ENCODE measurements at regions not wholly inside any gene's neighbourhood (a gene's known extent, or its start where the extent isn't known, plus 50 kb on each side); places are given as distances from the start of the nearest gene placed in this dataset.
"Not testable (repeated sequence)": the region's sequence is repeated elsewhere in the genome, so short reads cannot be mapped to it uniquely, and the experiment has no call there.

DNA sequence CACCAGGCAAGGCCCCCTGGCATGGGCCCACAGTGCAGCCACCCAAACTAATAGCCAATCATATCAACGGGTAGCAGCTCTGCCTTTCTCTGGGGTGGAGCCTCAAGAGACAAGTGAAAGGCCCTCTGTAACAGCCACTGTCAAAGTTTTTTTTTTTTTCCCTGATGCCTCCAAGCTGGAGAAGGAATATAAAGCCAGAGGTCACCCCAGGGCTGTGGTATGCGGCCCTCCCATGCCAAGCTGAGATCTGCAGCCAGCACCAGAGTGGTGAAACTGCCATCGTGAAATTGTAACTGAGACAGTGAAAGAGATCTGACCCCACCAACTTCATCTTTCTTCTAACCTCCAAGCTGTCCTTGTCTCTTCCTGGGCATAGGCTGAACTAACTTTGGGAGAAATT, 407.0 kb downstream of the KLHL4 start:
- intact Hi-C loops (cut with DNase I): no loop called here
- no peaks in the 10 kb centered on the region for H3K9me3 ChIP-seq

DNA sequence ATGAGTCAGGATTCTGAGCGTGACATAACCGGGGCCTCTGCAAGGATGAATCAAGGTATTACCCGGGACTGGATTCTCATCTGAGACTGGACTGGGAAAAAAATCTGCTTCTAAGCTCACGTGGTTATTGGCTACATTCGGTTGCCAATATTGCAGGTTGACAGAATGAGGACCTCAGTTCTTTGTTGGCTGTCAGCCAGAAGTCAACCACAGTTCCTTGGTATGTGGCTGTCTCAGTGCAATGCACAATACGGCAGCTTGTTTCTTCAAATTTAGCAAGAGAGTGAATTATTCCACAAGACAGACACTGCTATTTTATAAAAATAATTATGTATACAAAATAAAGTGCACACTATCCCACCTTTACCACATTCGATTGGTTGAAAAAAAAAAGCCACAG, 424.2 kb downstream of the KLHL4 start:
- H3K27ac ChIP-seq: no peak overlapping the region
- H3K36me3 ChIP-seq (ENCODE audit: insufficient read depth in 1 of 2, low read depth in 1 of 2): no peaks in the 10 kb centered on the region
- intact Hi-C loops (cut with DNase I): no loop called here
- no peaks in the 10 kb centered on the region for H3K9me3 ChIP-seq
- DNase-seq (no peak), ATAC-seq (no peak)
- TF ChIP-seq, protein P1, sequence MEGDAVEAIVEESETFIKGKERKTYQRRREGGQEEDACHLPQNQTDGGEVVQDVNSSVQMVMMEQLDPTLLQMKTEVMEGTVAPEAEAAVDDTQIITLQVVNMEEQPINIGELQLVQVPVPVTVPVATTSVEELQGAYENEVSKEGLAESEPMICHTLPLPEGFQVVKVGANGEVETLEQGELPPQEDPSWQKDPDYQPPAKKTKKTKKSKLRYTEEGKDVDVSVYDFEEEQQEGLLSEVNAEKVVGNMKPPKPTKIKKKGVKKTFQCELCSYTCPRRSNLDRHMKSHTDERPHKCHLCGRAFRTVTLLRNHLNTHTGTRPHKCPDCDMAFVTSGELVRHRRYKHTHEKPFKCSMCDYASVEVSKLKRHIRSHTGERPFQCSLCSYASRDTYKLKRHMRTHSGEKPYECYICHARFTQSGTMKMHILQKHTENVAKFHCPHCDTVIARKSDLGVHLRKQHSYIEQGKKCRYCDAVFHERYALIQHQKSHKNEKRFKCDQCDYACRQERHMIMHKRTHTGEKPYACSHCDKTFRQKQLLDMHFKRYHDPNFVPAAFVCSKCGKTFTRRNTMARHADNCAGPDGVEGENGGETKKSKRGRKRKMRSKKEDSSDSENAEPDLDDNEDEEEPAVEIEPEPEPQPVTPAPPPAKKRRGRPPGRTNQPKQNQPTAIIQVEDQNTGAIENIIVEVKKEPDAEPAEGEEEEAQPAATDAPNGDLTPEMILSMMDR (IDR thresholded peaks at IDR 0.05): no peak
- no peak overlapping the region for H3K4me3 ChIP-seq
- 62 to 65% (median 64%) methylated on average over 7 of the region's 7 CpGs for WGBS, 3 donors
- H3K4me1 ChIP-seq: no peaks in the 10 kb centered on the region
- no peaks in the 10 kb centered on the region for H3K27me3 ChIP-seq (ENCODE audit: insufficient read depth in 3 of 3, low read length in 2 of 3)

More for the DNA sequence above, 407.0 kb downstream of the KLHL4 start:
- DNase-seq: peak in 1 of 2 donors; percentile 22
- Histone ChIP-seq H3K27ac (no peak overlapping the region), H3K27me3 (ENCODE audit: insufficient read depth in 3 of 3, low read length in 2 of 3) (peaks cover 0 to 6% (median 0%) of the 10 kb centered on the region in 3 donors), H3K4me3 (no peak overlapping the region), H3K4me1 (no peaks in the 10 kb centered on the region), H3K36me3 (ENCODE audit: insufficient read depth in 1 of 2, low read depth in 1 of 2) (no peaks in the 10 kb centered on the region)
- 16 to 39% (median 29%) methylated on average over 3 of the region's 3 CpGs for WGBS, 3 donors
- ATAC-seq: no peak
- TF ChIP-seq, protein P1 (IDR thresholded peaks at IDR 0.05): no peak

DNA sequence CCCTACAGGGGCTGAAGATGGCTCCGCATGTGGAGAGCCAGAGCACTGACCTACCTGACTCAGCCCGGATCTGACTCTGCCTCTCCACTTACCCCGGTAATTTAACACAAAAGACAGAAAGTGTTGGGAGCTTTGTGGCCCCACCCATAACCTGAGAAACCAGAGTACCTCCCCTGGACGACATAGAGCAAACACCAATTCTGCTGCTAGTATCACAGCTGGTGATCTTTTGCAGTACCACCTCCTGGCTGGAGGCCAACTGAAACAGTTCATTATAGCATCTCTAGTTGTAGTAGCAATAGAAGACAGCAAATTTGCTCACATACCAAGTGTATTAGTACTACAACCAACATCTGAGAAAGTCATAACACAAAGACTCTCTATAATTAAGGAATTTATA, 443.9 kb downstream of the KLHL4 start:
- Histone ChIP-seq H3K27ac (no peak overlapping the region), H3K9me3 (no peaks in the 10 kb centered on the region), H3K27me3 (ENCODE audit: insufficient read depth in 3 of 3, low read length in 2 of 3) (peaks cover 0 to 5% (median 0%) of the 10 kb centered on the region in 3 donors), H3K36me3 (ENCODE audit: insufficient read depth in 1 of 2, low read depth in 1 of 2) (no peaks in the 10 kb centered on the region), H3K4me1 (no peaks in the 10 kb centered on the region), H3K4me3 (no peak overlapping the region)
- intact Hi-C loops (cut with DNase I): no loop called here
- DNase-seq (no peak), ATAC-seq (no peak)
- WGBS, 3 donors: 39 to 73% (median 60%) methylated on average over 4 of the region's 4 CpGs
- TF ChIP-seq, protein P1 (IDR thresholded peaks at IDR 0.05): no peak

DNA sequence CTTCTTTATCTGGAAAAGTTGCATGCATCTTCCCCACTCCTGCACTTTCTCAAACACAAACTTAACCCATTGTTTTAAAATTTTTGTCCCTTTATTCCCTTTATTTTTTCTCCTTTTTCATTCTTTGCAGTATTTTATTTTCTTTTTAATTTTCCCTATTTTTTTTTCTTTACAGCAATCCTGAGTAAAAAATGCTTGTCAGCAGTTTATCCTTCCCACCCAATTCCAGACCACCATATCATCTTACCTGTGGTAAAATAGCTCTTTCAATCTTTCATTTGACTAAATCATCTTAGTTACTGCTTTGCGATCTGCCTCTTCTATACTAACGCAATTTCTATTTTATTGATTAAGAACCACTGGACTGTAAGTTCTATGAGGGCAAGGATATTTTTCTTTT, 450.5 kb downstream of the KLHL4 start:
- Histone ChIP-seq H3K4me3 (no peak overlapping the region), H3K27ac (no peak overlapping the region), H3K4me1 (no peaks in the 10 kb centered on the region), H3K36me3 (ENCODE audit: insufficient read depth in 1 of 2, low read depth in 1 of 2) (no peaks in the 10 kb centered on the region), H3K9me3 (no peaks in the 10 kb centered on the region), H3K27me3 (ENCODE audit: insufficient read depth in 3 of 3, low read length in 2 of 3) (peaks cover 0 to 3% (median 0%) of the 10 kb centered on the region in 3 donors)
- 90 to 96% (median 96%) methylated on average over 2 of the region's 2 CpGs for WGBS, 3 donors
- TF ChIP-seq, protein P1 (IDR thresholded peaks at IDR 0.05): no peak
- no peak for ATAC-seq
- intact Hi-C loops (cut with DNase I): no loop called here
- DNase-seq: no peak

DNA sequence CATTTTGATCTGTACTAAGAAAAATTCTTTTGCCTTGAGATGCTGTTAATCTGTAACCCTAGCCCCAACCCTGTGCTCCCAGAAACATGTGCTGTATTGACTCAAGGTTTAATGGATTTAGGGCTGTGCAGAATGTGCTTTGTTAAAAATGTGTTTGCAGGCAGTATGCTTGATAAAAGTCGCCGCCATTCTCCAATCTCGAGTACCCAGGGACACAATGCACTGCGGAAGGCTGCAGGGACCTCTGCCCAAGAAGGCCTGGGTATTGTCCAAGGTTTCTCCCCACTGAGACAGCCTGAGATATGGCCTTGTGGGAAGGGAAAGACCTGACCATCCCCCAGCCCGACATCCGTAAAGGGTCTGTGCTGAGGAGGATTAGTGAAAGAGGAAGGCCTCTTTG, 454.5 kb downstream of the KLHL4 start:
- H3K36me3 ChIP-seq (ENCODE audit: insufficient read depth in 1 of 2, low read depth in 1 of 2); H3K27ac ChIP-seq; H3K4me1 ChIP-seq; H3K9me3 ChIP-seq; ATAC-seq; H3K4me3 ChIP-seq; intact Hi-C loops (cut with DNase I); DNase-seq; H3K27me3 ChIP-seq (ENCODE audit: insufficient read depth in 3 of 3, low read length in 2 of 3): not testable (repeated sequence)
- 66 to 92% (median 76%) methylated on average over 5 to 6 of the region's 6 CpGs for WGBS, 3 donors
